ENCODE measurements at regions not wholly inside any gene's neighbourhood (a gene's known extent, or its start where the extent isn't known, plus 50 kb on each side); places are given as distances from the start of the nearest gene placed in this dataset.
A peak's percentile ranks its signal among the peaks of the same experiment; 100 is the strongest.
"Not testable (repeated sequence)": the region's sequence is repeated elsewhere in the genome, so short reads cannot be mapped to it uniquely, and the experiment has no call there.

GRCh38 chr1:219324629-219325367 is 151.1 kb downstream of the LYPLAL1 start:
- no peak overlapping the region for H3K27ac Mint-ChIP-seq
- H3K36me3 Mint-ChIP-seq, result peaks cover 12% of the 10 kb centered on the region
- no peak for TF ChIP-seq CTCF (IDR thresholded peaks at IDR 0.05; ENCODE audit: unreplicated experiment)
- no peaks in the 10 kb centered on the region for H3K27me3 Mint-ChIP-seq (ENCODE audit: low read depth)
- H3K4me3 Mint-ChIP-seq, result no peak overlapping the region
- H3K4me1 Mint-ChIP-seq, result peaks cover 32% of the 10 kb centered on the region
- H3K9me3 Mint-ChIP-seq, result peaks cover 12% of the 10 kb centered on the region
- no peak for DNase-seq (ENCODE audit: low spot score in 2 of 2, unreplicated experiment in 2 of 2)

- H3K4me3 Mint-ChIP-seq, result no peak overlapping the region
- TF ChIP-seq CTCF (IDR thresholded peaks at IDR 0.05; ENCODE audit: unreplicated experiment), result no peak
- peaks cover 12% of the 10 kb centered on the region for H3K9me3 Mint-ChIP-seq
- DNase-seq (ENCODE audit: low spot score in 2 of 2, unreplicated experiment in 2 of 2), result no peak
- no peaks in the 10 kb centered on the region for H3K27me3 Mint-ChIP-seq (ENCODE audit: low read depth)
- H3K27ac Mint-ChIP-seq, result no peak overlapping the region
- peaks cover 25% of the 10 kb centered on the region for H3K4me1 Mint-ChIP-seq
- peaks cover 12% of the 10 kb centered on the region for H3K36me3 Mint-ChIP-seq
Observed at GRCh38 chr1:219324171-219324570, 150.5 kb downstream of the LYPLAL1 start.

DNA sequence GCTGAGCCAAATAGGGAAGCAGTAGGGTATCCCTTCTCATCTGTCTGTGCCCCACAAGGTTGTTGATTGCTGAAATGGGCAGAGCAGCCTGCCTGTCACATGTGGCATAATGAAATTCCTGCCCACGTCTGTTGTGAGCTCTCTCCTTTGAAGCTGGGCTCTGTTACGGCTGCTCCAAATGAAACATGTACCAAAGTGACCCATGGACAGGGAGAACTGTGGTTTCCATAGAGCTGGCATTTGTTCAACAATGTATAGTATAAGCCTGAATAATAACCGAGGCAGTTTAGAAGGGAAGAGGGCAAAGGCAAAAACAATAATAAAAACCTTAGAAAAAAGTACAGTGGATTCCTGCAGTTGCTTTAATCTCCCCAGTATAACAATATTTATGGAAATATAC is 149.7 kb downstream of the LYPLAL1 start:
- Mint-ChIP-seq H3K27me3 (ENCODE audit: low read depth) (peaks cover 3% of the 10 kb centered on the region), H3K4me1 (peaks cover 25% of the 10 kb centered on the region), H3K36me3 (peaks cover 12% of the 10 kb centered on the region), H3K4me3 (no peak overlapping the region), H3K9me3 (peaks cover 12% of the 10 kb centered on the region), H3K27ac (no peak overlapping the region)
- DNase-seq (ENCODE audit: low spot score in 2 of 2, unreplicated experiment in 2 of 2), result no peak
- TF ChIP-seq CTCF (IDR thresholded peaks at IDR 0.05; ENCODE audit: unreplicated experiment), result no peak

GRCh38 chr1:219322766-219323165 is 149.1 kb downstream of the LYPLAL1 start:
- peaks cover 3% of the 10 kb centered on the region for H3K27me3 Mint-ChIP-seq (ENCODE audit: low read depth)
- H3K27ac Mint-ChIP-seq, result peak overlapping the region; percentile 11
- DNase-seq (ENCODE audit: low spot score in 2 of 2, unreplicated experiment in 2 of 2), result no peak
- TF ChIP-seq CTCF (IDR thresholded peaks at IDR 0.05; ENCODE audit: unreplicated experiment), result no peak
- H3K4me3 Mint-ChIP-seq, result no peak overlapping the region
- H3K36me3 Mint-ChIP-seq, result peaks cover 8% of the 10 kb centered on the region
- peaks cover 25% of the 10 kb centered on the region for H3K4me1 Mint-ChIP-seq
- H3K9me3 Mint-ChIP-seq, result peaks cover 5% of the 10 kb centered on the region

DNA sequence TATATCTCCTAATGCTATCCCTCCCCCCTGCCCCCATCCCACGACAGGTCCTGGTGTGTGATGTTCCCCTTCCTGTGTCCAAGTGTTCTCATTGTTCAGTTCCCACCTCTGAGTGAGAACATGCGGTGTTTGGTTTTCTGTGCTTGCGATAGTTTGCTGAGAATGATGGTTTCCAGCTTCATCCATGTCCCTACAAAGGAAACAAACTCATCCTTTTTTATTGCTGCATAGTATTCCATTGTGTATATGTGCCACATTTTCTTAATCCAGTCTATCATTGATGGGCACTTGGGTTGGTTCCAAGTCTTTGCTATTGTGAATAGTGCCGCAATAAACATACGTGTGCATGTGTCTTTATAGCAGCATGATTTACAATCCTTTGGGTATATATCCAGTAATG is 146.9 kb downstream of the LYPLAL1 start:
- not testable (repeated sequence) for H3K4me3 Mint-ChIP-seq; H3K27ac Mint-ChIP-seq; H3K36me3 Mint-ChIP-seq; H3K27me3 Mint-ChIP-seq (ENCODE audit: low read depth); H3K9me3 Mint-ChIP-seq; DNase-seq (ENCODE audit: low spot score in 2 of 2, unreplicated experiment in 2 of 2)
- H3K4me1 Mint-ChIP-seq, result peaks cover 25% of the 10 kb centered on the region

GRCh38 chr1:219318826-219319225 is 145.1 kb downstream of the LYPLAL1 start:
- peaks cover 14% of the 10 kb centered on the region for H3K36me3 Mint-ChIP-seq
- peaks cover 13% of the 10 kb centered on the region for H3K9me3 Mint-ChIP-seq
- TF ChIP-seq CTCF (IDR thresholded peaks at IDR 0.05; ENCODE audit: unreplicated experiment), result no peak
- peaks cover 14% of the 10 kb centered on the region for H3K4me1 Mint-ChIP-seq
- DNase-seq (ENCODE audit: low spot score in 2 of 2, unreplicated experiment in 2 of 2), result no peak
- H3K4me3 Mint-ChIP-seq, result no peak overlapping the region
- H3K27me3 Mint-ChIP-seq (ENCODE audit: low read depth), result peaks cover 3% of the 10 kb centered on the region
- H3K27ac Mint-ChIP-seq, result no peak overlapping the region
